Activated CD4-positive, alpha-beta memory T cell treated with anti-CD3 and anti-CD28 coated beads, Interleukin-2, amount 10 ng/mL, durations not matched to agents 7 days and 5 days (primary cell): ENCODE measurements at regions not wholly inside any gene's neighbourhood (a gene's known extent, or its start where the extent isn't known, plus 50 kb on each side); places are given as distances from the start of the nearest gene placed in this dataset.

Experiments
- CTCF ChIA-PET: fragments of 350-600 bp; sonication (Branson Sonifier 250); formaldehyde crosslinking; loops from one replicate; lab custom pipeline; 2021; ENCODE audit warnings: antibody characterized with exemption, inconsistent platforms; lab: Charles Lee
- POLR2A ChIA-PET: fragments of 350-600 bp; sonication (Branson Sonifier 250); formaldehyde crosslinking; loops from one replicate; lab custom pipeline; 2021; ENCODE audit warnings: antibody characterized with exemption; lab: Charles Lee
- DNase-seq: peaks from one replicate; pipeline ENCODE4 v3.0.0-alpha.2; 2020
- H3K27ac Mint-ChIP-seq: one replicate; pipeline ENCODE4 v1.8.0; 2021; ENCODE audit warnings: mild to moderate bottlenecking, mixed read lengths
- H3K27me3 Mint-ChIP-seq: one replicate; pipeline ENCODE4 v1.8.0; 2021; ENCODE audit warnings: mixed read lengths
- H3K36me3 Mint-ChIP-seq: one replicate; pipeline ENCODE4 v1.8.0; 2021; ENCODE audit warnings: low read depth, mixed read lengths
- H3K4me1 Mint-ChIP-seq: one replicate; pipeline ENCODE4 v1.8.0; 2021; ENCODE audit warnings: mixed read lengths
- H3K4me3 Mint-ChIP-seq: one replicate; pipeline ENCODE4 v1.8.0; 2021; ENCODE audit warnings: mild to moderate bottlenecking, mixed read lengths
- H3K9me3 Mint-ChIP-seq: one replicate; pipeline ENCODE4 v1.8.0; 2021; ENCODE audit warnings: mixed read lengths

DNA sequence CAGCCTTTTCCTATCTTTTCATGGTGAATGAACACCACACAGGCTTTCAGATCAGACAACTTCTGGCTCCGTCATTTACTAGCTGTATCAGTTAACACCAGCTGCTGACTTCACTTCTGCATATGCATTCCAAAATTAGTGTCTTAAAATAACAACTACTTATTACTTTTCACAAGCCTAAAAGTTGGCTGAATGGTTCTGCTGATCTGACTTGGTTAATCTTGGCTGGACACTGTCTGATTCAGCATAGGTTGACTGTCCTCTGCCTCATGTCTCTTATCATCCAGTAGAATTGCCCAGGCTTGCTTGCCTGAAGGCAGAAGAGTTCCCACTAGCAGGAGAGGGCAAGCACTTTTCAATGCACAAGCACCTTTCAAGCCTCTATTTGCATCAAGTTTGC is 72.7 kb downstream of the MARCHF4 start:
- Mint-ChIP-seq H3K27ac (no peak overlapping the region), H3K4me3 (no peak overlapping the region), H3K27me3 (peaks cover 2% of the 10 kb centered on the region), H3K9me3 (no peaks in the 10 kb centered on the region), H3K4me1 (no peaks in the 10 kb centered on the region), H3K36me3 (no peaks in the 10 kb centered on the region)
- ChIA-PET POLR2A (no interaction called here), CTCF (no interaction called here)
- DNase-seq = no peak

DNA sequence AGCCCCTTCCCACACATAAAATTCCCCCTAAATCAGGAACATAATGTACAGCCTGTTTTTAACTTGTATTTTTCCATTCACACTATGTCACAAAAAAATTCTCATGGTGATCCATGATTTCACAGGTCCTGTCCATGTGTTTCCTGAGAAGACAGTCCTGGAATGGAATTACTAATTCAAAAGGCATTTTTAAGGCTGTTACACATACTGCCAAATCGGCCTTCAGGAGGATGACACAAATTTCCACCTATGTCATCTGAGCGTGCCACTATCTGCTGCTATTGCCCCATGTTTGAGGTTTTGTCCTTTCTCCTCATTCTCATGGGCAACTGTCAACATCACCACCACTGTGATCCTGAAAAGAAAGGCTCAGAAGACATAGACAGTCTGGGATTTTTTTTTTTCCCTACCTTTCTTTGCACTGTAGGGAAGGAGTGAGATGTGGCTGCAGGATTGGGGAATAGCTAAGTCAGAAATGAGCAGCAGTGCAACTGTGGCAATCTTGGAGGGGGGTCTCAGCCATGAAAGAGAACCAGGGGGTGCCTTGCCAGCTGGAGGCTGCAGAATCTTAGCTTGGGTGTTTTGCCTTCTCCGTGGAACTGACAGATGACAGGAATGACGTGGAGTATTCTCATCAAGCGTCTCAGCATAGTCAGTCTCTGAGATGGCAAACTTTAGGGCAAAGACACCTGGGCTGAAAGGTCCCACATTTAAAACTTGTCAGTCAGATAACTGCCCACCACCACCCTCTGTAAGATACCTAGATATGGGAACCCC is 73.4 kb downstream of the MARCHF4 start:
- Mint-ChIP-seq H3K27me3 (peaks cover 2% of the 10 kb centered on the region), H3K36me3 (no peaks in the 10 kb centered on the region), H3K9me3 (no peaks in the 10 kb centered on the region), H3K27ac (no peak overlapping the region), H3K4me1 (no peaks in the 10 kb centered on the region), H3K4me3 (no peak overlapping the region)
- ChIA-PET CTCF (no interaction called here), POLR2A (no interaction called here)
- no peak for DNase-seq

GRCh38 chr2:216296856-216297255 is 75.4 kb downstream of the MARCHF4 start:
- Mint-ChIP-seq H3K4me1 (no peaks in the 10 kb centered on the region), H3K27ac (no peak overlapping the region), H3K27me3 (peaks cover 2% of the 10 kb centered on the region), H3K4me3 (no peak overlapping the region), H3K36me3 (no peaks in the 10 kb centered on the region), H3K9me3 (no peaks in the 10 kb centered on the region)
- CTCF ChIA-PET = interaction anchor here (0.6 kb wide), 1 partner anchor 223 kb away, joined by 3 read pairs; no protein-coding TSS in a partner anchor
- DNase-seq = no peak
- POLR2A ChIA-PET = interaction anchor here (0.6 kb wide), 1 partner anchor 1939 kb away, joined by 3 read pairs; no protein-coding TSS in a partner anchor

DNA sequence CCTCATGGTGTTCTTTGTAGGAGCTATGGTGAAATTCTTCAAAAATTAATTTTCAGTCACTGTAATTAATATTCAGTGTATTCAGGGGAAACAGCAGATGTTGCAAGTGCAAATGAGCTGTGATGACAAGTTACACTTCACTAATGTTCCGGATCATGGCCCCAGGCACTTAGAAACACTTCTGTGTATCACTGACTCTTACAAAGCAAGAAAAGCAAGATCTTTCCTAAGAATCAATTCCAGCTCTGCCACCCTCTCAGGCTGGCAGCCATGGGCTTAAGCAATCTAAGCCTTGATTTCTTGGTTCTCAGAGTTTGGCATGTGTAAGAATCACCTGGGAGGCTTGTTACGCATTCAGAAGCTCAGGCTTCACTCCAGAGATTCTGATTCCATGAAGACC is 78.0 kb downstream of the MARCHF4 start:
- Mint-ChIP-seq H3K36me3 (no peaks in the 10 kb centered on the region), H3K4me1 (no peaks in the 10 kb centered on the region), H3K4me3 (no peak overlapping the region), H3K27me3 (no peaks in the 10 kb centered on the region), H3K9me3 (no peaks in the 10 kb centered on the region), H3K27ac (no peak overlapping the region)
- CTCF ChIA-PET = interaction anchor here (1.7 kb wide), 1 partner anchor 10 kb away, joined by 4 read pairs; no protein-coding TSS in a partner anchor
- DNase-seq = no peak
- POLR2A ChIA-PET = no interaction called here

DNA sequence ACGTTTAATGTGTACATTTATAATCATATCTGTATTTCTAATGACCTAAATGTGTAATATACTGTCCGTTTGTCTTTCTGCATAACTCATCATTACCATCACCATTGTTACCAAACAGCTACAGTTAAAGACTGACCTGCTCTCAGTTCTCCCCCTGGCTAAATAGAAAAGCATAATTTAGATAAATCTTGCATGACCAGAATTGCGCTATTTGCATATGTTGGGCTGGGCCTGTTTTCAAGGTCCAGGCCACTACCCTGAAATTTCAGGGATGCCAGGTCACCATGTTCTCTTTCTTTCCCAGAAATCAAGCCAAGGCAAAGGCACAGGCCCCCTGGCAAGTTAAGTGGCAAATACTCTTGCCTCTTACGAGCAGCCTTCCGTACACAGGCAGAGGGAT is 78.4 kb downstream of the MARCHF4 start:
- no peak overlapping the region for H3K4me3 Mint-ChIP-seq
- no peaks in the 10 kb centered on the region for H3K9me3 Mint-ChIP-seq
- H3K27ac Mint-ChIP-seq = no peak overlapping the region
- no peaks in the 10 kb centered on the region for H3K27me3 Mint-ChIP-seq
- ChIA-PET CTCF (interaction anchor here (1.7 kb wide), 1 partner anchor 10 kb away, joined by 4 read pairs; no protein-coding TSS in a partner anchor), POLR2A (no interaction called here)
- H3K36me3 Mint-ChIP-seq = no peaks in the 10 kb centered on the region
- no peak for DNase-seq
- H3K4me1 Mint-ChIP-seq = no peaks in the 10 kb centered on the region

DNA sequence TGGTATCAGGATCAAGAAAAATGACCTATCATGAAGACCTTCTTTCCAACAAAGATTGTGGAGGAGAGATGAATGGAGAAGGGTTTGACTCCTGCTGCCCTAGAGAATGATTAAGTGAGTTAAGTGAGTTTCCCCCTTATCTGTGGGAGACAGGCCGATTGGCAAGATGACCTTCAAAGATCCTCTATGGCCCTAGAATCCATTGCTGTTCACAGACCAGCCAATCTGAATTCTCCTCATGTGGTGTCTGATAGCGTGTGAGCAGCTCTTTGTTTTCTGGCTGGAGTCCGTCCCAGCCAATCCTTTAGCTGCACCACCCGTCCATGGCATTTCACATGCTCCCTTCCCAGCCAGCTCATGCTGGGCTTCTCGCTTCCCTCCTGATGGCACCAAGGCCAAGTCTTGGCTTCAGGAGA is 79.4 kb downstream of the MARCHF4 start:
- Mint-ChIP-seq H3K27me3 (no peaks in the 10 kb centered on the region), H3K4me1 (no peaks in the 10 kb centered on the region), H3K36me3 (no peaks in the 10 kb centered on the region), H3K9me3 (no peaks in the 10 kb centered on the region), H3K4me3 (no peak overlapping the region), H3K27ac (no peak overlapping the region)
- no peak for DNase-seq
- CTCF ChIA-PET = interaction anchor here (1.7 kb wide), 1 partner anchor 9 kb away, joined by 4 read pairs; no protein-coding TSS in a partner anchor
- POLR2A ChIA-PET = no interaction called here

DNA sequence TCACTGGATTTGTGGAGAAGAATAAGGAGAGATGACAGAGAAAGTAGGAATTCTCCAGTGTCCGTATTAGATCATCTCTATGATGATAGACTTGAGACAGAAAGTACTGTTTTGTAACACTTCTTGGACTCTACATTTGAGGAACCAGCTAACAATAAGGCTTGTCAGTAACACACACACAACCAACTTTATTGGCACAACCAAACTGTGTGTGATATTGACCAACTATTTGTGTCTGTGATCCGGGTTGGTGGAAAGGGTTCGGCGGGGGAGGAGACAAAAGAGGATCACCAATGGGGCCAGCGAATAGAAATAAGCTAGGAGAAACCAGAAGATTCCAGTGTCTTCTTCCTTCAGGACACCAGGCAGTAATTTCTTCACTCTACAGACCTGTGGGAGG is 79.8 kb downstream of the MARCHF4 start:
- no peak for DNase-seq
- H3K9me3 Mint-ChIP-seq = no peaks in the 10 kb centered on the region
- H3K4me3 Mint-ChIP-seq = no peak overlapping the region
- H3K27ac Mint-ChIP-seq = no peak overlapping the region
- no peaks in the 10 kb centered on the region for H3K27me3 Mint-ChIP-seq
- no peaks in the 10 kb centered on the region for H3K36me3 Mint-ChIP-seq
- POLR2A ChIA-PET = no interaction called here
- CTCF ChIA-PET = no interaction called here
- H3K4me1 Mint-ChIP-seq = no peaks in the 10 kb centered on the region

DNA sequence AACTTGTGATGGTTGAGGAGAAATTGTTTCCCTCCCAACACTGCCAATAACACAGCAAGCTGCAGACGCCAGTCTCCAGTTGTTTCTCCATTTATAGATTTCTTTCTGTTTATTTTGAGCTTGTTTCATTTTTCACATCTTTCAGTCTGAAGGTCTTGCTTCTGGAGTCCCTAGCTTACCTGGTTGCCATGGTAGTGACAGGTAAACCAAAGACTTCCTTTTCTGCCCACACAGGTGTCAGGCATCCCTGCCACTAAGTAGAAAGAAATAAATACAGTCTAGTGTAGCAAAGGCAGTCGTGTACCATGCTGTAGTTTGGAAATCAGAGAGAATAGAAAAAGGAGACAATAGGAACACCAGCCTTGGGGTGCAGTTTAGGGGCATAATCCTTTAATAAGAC is 82.8 kb downstream of the MARCHF4 start:
- Mint-ChIP-seq H3K4me3 (no peak overlapping the region), H3K9me3 (no peaks in the 10 kb centered on the region), H3K27ac (no peak overlapping the region), H3K36me3 (no peaks in the 10 kb centered on the region), H3K27me3 (peaks cover 2% of the 10 kb centered on the region), H3K4me1 (no peaks in the 10 kb centered on the region)
- ChIA-PET POLR2A (no interaction called here), CTCF (no interaction called here)
- DNase-seq = no peak

GRCh38 chr2:216287251-216287650 is 85.0 kb downstream of the MARCHF4 start:
- no peak overlapping the region for H3K4me3 Mint-ChIP-seq
- DNase-seq = no peak
- H3K27ac Mint-ChIP-seq = no peak overlapping the region
- no peaks in the 10 kb centered on the region for H3K36me3 Mint-ChIP-seq
- POLR2A ChIA-PET = no interaction called here
- H3K27me3 Mint-ChIP-seq = peaks cover 2% of the 10 kb centered on the region
- CTCF ChIA-PET = interaction anchor here (1.3 kb wide), 1 partner anchor 118 kb away, joined by 3 read pairs; no protein-coding TSS in a partner anchor
- H3K9me3 Mint-ChIP-seq = no peaks in the 10 kb centered on the region
- H3K4me1 Mint-ChIP-seq = no peaks in the 10 kb centered on the region

DNA sequence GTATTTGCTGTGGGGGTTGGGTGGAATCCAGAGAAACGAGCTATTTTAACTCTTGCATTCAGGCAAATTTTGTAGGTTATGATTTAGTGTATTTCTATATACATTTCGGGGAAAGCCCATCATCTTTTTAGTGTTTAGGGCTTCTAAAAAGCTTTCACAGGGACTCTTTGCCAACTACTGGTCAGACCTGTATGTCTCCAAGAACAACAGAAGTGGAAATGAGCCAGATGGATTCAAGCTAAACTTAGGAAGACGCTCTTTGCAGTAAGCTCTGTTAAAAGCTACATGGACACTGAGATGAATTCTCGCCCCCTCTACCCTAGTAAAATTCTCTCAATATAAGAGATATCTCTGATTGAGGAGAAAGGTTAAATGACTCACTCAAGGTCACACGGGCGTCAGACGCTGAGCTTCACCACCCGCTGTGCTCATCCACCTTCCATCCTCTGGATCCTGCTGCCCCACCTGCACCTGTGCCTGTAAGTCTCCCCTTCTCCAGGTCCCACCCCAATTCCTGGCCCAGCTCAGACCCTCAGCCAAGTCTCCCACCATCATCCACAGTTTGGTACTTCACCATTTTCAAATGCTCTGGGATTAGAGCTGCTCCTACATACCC is 85.6 kb downstream of the MARCHF4 start:
- H3K9me3 Mint-ChIP-seq = no peaks in the 10 kb centered on the region
- ChIA-PET CTCF (interaction anchor here (1.3 kb wide), 1 partner anchor 119 kb away, joined by 3 read pairs; no protein-coding TSS in a partner anchor), POLR2A (no interaction called here)

GRCh38 chr2:216285701-216286100 is 86.6 kb downstream of the MARCHF4 start:
- no peaks in the 10 kb centered on the region for H3K4me1 Mint-ChIP-seq
- no peak overlapping the region for H3K27ac Mint-ChIP-seq
- H3K9me3 Mint-ChIP-seq = no peaks in the 10 kb centered on the region

More for the DNA sequence above, 85.6 kb downstream of the MARCHF4 start:
- Mint-ChIP-seq H3K27me3 (peaks cover 2% of the 10 kb centered on the region), H3K27ac (no peak overlapping the region), H3K4me1 (no peaks in the 10 kb centered on the region), H3K36me3 (no peaks in the 10 kb centered on the region), H3K4me3 (no peak overlapping the region)
- DNase-seq = no peak

DNA sequence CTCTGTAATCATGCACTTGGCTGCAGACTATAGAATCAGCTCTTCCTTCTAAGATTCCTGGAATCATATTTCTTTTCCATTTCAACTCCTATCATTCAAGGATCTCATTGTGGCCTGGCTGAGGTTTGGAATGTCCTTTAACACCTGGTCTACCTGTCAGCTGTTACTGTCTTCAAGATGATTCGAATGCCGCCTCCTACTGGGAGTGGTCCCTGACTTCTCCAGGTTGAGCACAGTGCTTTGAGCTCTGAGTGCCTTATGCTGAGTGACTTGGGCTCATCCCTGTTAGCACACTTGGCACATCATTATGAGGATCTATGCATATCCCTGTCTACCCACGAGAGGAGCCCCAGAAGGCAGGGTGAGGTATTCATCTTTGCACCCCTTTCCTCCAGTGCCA is 87.6 kb downstream of the MARCHF4 start:
- H3K27me3 Mint-ChIP-seq = peaks cover 2% of the 10 kb centered on the region
- no peaks in the 10 kb centered on the region for H3K9me3 Mint-ChIP-seq
- H3K27ac Mint-ChIP-seq = no peak overlapping the region
- ChIA-PET CTCF (interaction anchor here (1.7 kb wide), 1 partner anchor 9 kb away, joined by 4 read pairs; no protein-coding TSS in a partner anchor), POLR2A (no interaction called here)
- no peak overlapping the region for H3K4me3 Mint-ChIP-seq
- no peaks in the 10 kb centered on the region for H3K4me1 Mint-ChIP-seq
- no peak for DNase-seq
- no peaks in the 10 kb centered on the region for H3K36me3 Mint-ChIP-seq

More at GRCh38 chr2:216285701-216286100, 86.6 kb downstream of the MARCHF4 start:
- no peak overlapping the region for H3K4me3 Mint-ChIP-seq
- no peaks in the 10 kb centered on the region for H3K36me3 Mint-ChIP-seq
- no peak for DNase-seq
- peaks cover 2% of the 10 kb centered on the region for H3K27me3 Mint-ChIP-seq
- POLR2A ChIA-PET = no interaction called here
- CTCF ChIA-PET = no interaction called here
